Endothelial cell of hepatic sinusoid (primary cell): ENCODE measurements at regions not wholly inside any gene's neighbourhood (a gene's known extent, or its start where the extent isn't known, plus 50 kb on each side); places are given as distances from the start of the nearest gene placed in this dataset.
"Not testable (repeated sequence)": the region's sequence is repeated elsewhere in the genome, so short reads cannot be mapped to it uniquely, and the experiment has no call there.

Experiments used
- in situ Hi-C: cut with HindIII; loops from 2 replicates; pipeline ENCODE4 v1.10.0; 2017; ENCODE audit warnings: low sequenced_read_pairs

DNA sequence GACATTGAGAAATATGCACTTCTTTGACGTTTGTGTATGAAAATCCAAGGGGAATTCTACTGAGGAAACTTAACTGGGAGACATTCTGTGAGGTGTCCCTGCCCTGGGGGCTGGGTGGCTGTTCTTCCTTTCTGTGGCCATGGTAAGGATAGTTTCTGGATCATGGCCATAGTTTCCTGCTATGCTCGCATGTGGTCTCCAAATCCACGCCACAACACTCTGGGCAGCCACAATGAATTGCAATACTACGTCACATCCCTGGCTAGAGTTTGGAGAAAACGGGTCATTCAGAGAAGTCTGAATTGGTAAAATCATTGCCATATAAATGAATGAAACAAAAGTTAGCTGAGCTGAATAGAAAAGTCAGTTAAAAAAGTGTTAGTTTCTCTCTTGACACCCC, 230.6 kb downstream of the UTRN start:
- in situ Hi-C loops = no loop called here

DNA sequence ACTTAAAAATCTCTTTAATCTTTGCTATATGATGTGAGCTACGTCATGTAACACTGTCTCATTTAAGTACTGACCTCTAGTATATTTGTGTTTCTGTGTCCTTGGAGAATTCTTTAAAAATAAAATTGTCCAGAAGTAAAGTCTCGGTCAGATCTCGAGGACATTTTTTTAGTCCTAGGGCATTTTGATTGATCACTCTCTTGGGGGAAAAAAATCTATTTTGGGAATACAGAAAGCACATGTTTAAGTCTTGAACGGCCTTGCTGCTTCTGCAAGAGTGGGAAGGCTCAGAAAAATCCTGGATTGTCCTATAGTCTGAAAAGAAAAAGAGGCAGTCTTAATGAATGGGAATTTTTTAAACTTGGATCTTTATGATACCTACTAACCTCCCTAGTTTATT, 234.3 kb downstream of the UTRN start:
- in situ Hi-C loops = no loop called here

DNA sequence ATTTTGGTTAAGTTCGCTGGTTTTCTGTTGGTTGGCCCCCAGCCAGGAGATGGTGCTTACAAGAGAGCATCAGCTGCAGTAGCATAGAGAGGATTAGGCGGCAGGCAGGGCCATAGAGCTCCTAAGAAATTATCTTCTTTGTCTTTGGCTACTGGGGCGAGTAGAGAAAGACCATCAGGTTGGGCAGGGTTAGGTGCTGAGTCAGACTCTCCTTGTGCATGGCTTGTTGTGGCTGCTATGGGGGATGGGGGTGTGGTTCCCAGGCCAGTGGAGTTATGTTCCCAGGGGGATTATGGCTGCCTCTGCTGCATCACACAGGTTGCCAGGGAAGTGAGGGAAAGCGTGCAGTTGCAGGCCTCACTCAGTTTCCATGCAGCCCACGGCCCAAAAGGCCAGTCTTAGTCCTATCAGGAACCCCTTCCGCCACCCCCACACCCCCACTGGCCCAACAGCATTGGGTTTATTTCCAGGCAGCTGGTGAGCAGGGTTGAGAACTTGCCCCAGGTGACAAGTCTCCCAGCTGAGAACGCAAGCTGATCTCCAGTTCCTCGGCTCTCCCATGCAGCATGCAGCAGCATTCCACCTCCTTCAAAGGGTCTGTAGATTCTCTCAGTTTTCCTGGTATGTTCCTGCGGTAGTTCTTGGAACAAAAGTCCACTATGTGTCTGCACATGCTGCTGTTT, 243.7 kb downstream of the UTRN start:
- in situ Hi-C loops = no loop called here

DNA sequence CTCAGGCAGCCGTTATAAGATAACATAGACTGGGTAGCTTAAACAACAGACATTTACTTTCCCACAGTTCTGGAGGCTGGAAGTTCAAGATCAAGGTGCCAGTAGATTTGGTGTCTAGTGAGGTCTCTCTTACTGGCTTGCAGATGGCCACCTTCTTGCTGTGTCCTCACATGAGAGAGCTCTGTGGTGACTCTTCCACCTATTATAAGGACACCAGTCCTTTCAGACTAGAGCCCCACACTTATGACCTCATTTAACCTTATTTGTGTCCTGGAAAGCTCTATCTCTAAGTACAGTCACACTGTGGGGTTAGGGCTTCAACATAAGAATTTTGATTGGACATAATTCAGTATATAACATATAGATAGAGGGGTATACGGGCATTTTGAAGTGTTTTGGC, 245.0 kb downstream of the UTRN start:
- in situ Hi-C loops = no loop called here

DNA sequence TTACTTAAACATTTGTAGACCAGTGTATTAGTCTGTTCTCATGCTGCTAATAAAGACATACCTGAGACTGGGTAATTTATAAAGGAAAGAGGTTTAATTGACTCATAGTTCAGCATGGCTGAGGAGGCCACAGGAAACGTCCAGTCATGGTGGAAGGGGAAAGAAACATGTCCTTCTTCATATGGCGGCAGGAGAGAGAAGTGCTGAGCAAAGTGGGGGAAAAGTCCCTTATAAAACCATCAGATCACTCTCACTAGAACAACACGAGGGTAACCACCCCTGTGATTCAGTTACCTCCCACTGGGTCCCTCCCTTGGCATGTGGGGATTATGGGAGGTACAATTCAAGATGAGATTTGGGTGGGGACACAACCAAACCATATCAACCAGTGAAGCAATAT, 247.1 kb downstream of the UTRN start:
- in situ Hi-C loops = not testable (repeated sequence)

DNA sequence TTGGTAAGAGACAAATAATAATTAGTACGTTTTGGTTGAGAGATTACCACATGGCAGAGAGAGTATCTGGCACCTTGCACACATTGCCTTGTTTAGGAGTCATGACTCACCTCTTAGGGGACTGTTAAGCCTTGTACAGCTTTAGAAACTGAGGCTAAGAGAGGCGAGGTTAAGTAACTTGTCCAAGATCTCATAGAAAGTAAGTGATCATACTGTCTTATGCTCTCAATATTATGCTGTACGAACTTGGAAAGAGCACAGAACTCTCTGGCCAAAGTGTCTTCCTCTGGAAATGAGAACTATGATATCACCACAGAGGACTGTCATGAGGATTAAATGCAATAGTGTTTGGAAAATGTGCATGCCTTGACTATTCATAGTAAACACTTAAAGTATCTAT, 249.0 kb downstream of the UTRN start:
- in situ Hi-C loops = no loop called here

DNA sequence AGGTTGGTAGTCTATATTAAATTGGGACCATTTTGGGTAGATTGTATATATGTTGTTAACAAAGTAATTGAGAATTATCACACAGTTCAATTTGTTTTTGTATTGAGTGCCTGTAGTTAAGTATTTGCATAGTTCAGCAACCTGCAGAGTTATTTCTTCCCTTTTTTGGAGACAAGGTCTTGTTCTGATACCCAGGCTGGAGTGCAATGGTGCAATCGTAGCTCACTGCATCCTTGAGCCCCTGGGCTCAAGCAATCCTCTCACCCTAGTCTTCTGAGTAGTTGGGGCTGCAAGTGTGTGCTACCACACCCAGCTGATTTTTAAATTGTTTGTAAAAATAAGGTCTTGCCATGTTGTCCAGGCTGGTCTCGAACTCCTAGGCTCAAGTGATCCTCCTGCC, 250.5 kb downstream of the UTRN start:
- in situ Hi-C loops = no loop called here

DNA sequence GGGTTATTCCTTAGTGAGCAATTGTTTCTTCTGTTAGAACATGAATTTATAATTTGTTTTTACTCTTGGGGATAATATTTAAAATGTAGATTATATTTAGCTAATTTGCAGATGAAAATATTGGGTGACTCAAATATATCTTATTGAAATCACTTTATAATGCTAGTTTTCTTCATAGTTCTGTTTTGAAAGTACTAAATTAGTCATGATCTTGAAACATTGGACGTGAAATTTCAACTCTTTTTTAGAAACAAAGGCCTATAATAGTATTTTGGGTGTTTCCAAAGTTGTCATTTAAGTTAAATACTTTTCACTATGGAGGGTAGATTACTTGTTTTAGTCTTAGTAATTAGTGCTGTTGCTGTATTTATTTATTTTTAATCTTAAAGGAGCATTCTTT, 250.9 kb downstream of the UTRN start:
- in situ Hi-C loops = no loop called here

DNA sequence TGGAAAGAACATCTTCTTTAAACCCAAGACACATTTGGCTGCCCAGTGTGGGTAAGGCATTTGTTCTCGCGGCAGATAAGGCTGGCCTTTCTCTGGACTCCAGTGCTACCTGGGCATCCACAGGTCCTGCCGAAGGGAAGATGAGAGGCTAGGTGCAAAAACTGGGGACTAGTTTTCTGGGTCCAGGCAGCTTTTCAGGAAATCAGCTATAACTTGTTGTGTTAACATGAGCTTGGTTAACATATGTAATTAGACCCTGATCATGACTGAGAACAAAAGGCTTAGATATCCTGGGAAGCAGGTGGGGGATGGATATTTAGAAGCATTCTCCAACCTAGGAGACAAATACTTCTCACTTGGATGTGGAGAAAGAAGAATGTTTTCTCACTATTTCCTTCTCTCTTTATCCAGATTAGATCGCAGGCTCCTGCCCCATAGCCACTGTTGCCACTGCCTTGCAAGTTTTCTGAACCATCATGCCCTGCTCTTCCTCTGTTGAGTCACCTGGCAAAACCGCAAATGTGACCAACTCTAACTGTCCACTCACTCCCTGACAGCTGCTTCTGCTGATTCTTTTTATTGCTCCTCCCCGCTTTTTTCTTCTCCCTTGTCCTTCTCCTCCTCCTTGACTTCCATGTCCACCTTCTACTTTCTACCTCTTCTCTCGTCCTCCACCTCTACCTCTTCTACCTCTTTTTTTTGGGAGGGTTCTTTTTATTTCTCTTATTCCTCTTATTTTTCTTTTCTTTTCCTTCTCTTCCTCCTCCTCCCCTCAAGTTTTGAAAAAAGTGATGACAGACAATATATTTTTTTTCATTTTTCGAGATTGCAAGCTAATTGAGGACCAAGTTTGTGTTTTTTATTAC, 258.1 kb downstream of the UTRN start:
- in situ Hi-C loops = no loop called here

DNA sequence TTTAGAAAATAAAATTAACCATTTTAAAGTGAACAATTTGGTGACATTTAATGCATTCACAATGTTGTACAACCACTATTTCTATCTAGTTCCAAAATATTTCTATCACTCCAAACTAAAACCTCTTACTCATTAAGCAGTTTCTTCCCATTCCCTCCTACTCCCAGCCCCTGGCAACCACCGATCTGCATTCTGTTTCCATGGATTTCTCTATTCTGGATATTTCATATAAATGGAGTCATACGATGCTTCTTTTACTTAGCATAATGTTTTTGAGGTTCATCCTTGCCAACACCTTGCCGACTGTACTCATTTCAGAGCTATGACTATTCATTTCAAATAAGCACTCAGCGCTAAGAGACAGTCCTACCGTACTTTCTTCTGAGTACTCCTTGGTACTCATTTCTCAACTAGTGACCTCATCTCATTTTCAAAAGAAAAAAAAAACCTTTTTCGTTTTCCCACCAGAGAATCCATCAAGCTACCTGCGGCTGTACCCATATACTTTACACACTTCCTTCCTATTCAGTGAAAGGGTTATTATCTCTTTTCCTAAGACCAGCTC, 259.2 kb downstream of the UTRN start:
- in situ Hi-C loops = no loop called here

DNA sequence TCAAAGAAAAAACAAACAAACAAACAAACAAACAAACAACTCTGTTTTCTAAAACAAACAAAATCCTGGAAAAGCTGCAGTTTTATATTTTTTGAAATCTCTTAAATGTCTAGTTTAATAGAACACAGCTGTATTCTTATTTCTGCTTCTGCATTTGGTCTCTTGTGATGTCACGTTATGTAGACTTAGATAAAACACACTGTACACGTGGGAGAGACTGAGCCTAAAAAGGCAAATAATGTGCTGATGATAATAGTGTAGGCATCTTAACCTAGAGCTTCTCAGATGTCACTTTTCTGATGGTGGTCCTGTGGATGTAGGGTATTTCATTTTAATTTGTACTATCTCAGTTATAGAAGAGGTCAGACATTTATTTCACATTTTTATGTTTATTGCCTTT, 261.7 kb downstream of the UTRN start:
- in situ Hi-C loops = no loop called here

DNA sequence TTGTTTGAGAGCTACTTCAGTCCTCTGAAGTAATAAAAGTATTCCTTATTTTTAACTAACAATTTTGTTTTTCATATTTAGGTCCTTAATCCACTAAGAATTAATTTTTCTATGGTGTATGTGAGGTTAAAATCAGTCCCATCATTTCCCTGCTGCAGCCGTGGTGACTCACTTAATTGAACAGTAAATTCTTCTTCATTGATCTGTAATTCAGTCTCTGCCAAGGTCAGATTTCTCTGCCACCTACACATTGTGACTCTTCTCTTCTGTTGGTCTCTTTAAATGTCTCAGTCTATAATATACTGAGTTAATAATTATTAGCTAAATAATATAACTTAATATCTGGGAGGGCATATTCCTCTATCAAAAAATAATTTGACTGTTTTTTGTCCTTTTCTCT, 262.3 kb downstream of the UTRN start:
- in situ Hi-C loops = no loop called here

DNA sequence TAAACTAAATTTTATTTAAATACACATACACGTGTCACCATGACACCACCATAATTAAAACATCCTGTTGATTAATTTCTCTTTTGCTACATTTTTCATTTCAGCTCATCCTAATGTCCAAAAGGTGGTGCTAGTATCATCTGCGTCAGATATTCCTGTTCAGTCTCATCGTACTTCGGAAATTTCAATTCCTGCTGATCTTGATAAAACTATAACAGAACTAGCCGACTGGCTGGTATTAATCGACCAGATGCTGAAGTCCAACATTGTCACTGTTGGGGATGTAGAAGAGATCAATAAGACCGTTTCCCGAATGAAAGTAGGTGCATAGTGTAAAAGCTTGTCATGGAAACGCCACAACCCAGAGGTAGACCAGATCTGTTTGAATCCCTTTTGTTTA, 263.4 kb downstream of the UTRN start:
- in situ Hi-C loops = no loop called here

DNA sequence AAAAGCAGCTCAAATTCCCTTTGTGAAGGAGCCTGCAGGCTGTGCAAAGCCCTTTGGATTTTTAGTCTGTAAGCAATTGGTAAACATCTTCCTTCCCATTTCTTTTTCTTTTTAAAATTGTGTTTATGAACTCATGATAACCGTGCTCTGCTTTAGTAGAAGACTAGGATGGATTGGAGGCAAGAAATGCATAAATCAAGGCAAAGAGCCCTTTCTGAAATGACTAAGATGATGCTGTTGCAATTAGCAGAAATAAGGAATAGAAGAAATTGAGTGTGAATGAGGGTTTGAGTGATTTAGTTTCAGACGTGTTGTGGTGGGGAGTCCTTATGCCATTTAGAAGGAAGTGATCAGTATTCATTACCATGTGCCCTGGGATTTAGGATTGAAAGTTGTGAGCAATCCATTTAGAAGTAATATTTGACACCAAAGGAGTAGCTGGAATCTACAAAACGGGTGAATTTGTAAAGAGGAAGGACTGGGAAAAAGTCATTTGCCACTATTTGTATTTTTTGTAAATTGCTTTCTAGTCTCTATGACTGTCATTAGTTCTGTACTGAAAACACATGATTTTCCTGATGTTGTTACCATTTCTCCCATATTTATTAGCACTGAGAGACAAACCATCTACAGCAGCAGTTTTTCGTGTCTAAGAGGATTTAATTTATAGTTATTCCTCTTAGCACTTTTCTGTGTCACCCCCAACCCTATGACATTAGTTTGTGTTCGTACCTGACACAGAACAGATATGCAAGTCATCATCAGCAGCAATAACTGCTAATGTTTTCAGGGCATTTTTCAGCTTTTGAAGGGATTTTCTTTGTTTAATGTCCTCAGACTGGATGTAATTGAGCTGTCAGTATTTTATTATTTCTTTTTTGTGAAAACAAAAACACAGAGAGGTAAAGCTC, 265.0 kb downstream of the UTRN start:
- in situ Hi-C loops = no loop called here

DNA sequence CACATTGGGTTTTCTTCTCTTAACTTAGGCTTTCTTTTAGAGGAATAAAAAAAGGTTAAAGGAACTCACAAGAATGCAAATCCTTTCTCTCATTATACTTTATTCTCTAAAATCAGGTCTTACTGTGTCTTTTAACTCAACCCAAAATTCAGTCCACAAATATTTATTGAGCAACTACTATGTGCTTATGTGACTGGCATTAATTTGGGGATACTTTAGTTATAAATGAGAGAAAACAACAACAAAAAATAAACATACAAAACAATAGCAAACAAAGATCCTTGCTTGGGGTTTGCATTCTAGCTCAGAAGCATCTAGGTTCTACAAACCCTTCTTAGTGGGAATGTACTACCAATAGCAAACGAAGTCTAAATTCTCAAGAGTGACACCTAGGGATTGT, 266.2 kb downstream of the UTRN start:
- in situ Hi-C loops = no loop called here

DNA sequence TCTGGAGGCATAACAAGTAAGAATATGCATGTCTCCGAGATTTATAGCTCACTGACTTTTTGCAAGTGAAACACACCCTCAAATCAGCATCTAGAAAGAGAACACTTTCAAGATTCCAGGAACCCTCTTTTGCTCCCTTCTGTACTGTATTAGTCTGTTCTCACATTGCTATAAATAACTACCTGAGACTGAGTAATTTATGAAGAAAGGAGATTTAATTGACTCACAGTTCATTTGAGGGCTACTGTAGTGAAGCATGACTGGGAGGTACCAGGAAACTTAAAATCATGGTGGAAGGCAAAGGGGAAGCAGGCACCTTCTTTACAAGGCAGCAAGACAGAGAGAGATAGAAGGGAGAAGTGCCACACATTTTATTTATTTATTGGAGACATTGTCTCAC, 269.9 kb downstream of the UTRN start:
- in situ Hi-C loops = no loop called here

DNA sequence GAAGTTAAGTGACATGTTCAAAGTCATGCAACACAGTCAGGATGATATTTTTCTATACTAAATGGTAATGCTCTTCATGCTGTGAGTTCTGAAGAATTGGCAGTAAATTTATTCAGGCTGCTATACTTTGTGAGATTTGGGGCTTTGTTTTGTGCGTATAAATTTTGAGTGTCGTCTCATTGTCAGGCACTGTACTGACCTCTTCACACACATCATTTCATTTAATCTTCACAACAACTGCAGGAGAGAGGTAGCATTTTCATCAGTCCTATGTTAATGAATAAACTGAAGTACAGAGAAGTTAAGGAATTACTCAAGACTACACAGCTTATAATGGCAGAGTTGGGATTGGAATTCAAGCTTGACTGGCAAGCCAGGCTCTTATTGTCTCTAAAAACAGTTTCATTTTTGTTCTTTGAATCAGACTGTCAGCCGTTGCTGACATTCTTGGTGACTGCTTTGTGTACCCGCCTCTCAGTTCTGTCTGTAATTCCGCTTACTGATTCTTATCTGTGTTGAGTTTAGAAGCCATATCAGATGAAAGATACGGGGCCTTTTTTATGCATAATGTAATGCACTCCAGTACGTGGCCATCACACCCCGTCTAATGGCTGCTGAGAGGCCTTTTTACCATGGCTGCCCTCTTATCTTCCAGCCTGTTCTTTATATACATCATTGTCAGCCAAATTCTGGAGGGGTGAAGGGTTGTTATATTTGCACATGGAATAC, 274.9 kb downstream of the UTRN start:
- in situ Hi-C loops = no loop called here

DNA sequence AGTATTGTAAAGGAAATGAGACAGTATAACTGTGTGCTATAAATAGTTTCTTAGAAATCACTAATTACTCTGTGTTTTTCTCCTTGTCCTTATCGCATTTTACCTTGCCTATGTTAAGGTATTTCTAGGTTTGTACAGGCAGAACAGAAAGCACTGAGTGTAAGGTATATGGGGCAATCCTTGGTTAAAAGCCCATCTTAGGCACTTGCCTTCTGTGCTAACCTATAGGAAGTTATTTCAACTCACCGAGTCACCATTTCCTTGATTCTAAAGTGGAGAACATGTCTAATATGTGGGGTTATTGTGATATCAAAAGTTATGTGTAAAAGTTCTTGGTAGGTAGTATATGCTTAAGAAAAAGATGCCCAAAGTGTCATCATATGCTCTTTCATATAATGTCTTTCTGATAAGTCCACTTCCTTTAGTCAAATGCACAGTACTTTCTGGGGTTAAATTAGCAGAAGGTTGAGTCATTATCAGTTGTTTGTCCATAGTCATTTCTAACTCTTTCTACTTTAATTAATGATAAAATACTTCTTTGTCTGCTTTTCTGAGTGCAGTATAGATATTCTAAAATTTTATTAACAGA, 276.4 kb downstream of the UTRN start:
- in situ Hi-C loops = no loop called here

DNA sequence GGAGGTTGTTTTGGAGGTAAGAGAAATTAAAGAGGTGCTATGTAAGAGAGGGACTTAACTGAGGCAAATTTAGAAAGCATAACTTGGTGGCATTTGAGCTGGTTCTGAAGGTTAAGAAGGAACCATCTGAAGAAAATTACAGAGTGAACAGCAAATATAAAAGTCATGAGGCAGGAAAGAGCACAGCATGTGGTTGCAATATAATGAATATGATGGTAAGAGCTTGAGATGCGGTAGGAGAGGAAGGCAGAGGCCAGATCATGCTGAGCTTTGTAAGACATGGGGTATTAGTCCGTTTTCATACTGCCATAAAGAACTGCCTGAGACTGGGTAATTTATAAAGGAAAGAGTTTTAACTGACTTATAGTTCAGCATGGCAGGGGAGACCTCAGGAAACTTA, 279.1 kb downstream of the UTRN start:
- in situ Hi-C loops = no loop called here
